KOPT-K1 (cell line): ENCODE measurements at regions not wholly inside any gene's neighbourhood (a gene's known extent, or its start where the extent isn't known, plus 50 kb on each side); places are given as distances from the start of the nearest gene placed in this dataset.

Experiments
- H3K27ac ChIP-seq: fragments of 200-600 bp; sonication (generic); 2 replicates; pipeline ENCODE4 v1.5.1; 2016; ENCODE audit warnings: antibody characterized with exemption, mild to moderate bottlenecking, low read depth, low read length; ENCODE audit not compliant: poor library complexity, severe bottlenecking
- H3K36me3 ChIP-seq: fragments of 200-600 bp; sonication (generic); 2 replicates; pipeline ENCODE4 v1.5.1; 2017; ENCODE audit warnings: antibody characterized with exemption, mild to moderate bottlenecking, low read length, moderate library complexity; ENCODE audit not compliant: insufficient read depth
- H3K9me3 ChIP-seq: fragments of 200-600 bp; sonication (generic); 2 replicates; pipeline ENCODE4 v1.5.1; 2017; ENCODE audit warnings: antibody characterized with exemption, low read length, mild to moderate bottlenecking; ENCODE audit not compliant: insufficient read depth, poor library complexity, severe bottlenecking

DNA sequence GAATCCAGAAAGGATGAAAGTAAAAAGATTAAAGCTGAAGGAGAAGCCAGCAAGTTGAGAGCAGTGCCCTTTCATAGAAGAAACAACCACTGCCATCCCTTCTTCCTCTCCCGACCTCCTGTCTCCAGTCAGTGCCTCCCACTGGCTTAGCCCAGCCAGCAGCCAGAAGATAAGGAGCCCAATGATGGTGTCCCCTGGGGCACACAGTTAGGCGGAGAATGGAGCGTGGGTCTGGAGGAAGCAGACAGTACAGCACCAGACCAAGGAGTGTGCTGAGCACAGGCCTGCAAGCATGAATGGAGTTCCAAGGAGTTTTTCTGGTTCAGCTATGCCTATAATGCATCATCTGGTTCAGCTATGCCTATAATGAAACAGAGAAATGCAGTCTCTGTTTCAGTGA lies 54.3 kb upstream of the TNRC6B start:
- H3K36me3 ChIP-seq: no peaks in the 10 kb centered on the region
- no peak overlapping the region for H3K27ac ChIP-seq
- no peaks in the 10 kb centered on the region for H3K9me3 ChIP-seq
